Smooth muscle cell (in vitro differentiated cells): ENCODE measurements at regions not wholly inside any gene's neighbourhood (a gene's known extent, or its start where the extent isn't known, plus 50 kb on each side); places are given as distances from the start of the nearest gene placed in this dataset.
"Not testable (repeated sequence)": the region's sequence is repeated elsewhere in the genome, so short reads cannot be mapped to it uniquely, and the experiment has no call there.

Source experiments
- DNase-seq: peaks from one replicate; lab custom pipeline; 2025; ENCODE audit not compliant: unreplicated experiment; lab: John Stamatoyannopoulos, UW
- H2AFZ ChIP-seq: fragments of 200-600 bp; sonication (generic); 2 replicates; pipeline ENCODE4 v1.6.0; 2016; ENCODE audit warnings: antibody characterized with exemption, low read depth, mild to moderate bottlenecking
- H3F3A ChIP-seq: fragments of 200-600 bp; sonication (generic); 2 replicates; pipeline ENCODE4 v1.6.0; 2017; ENCODE audit warnings: antibody characterized with exemption, low read depth
- H3K27ac ChIP-seq: fragments of 200-600 bp; sonication (generic); 2 replicates; pipeline ENCODE4 v1.5.1; 2016; ENCODE audit warnings: low read depth, mild to moderate bottlenecking
- H3K27me3 ChIP-seq: fragments of 200-600 bp; sonication (generic); 2 replicates; pipeline ENCODE4 v1.6.1; 2016; ENCODE audit warnings: low read depth, mild to moderate bottlenecking
- H3K36me3 ChIP-seq: fragments of 200-600 bp; sonication (generic); 2 replicates; pipeline ENCODE4 v1.5.1; 2016; ENCODE audit warnings: low read depth
- H3K4me1 ChIP-seq: fragments of 200-600 bp; sonication (generic); 2 replicates; pipeline ENCODE4 v1.5.1; 2016; ENCODE audit warnings: low read depth
- H3K4me2 ChIP-seq: fragments of 200-600 bp; sonication (generic); 2 replicates; pipeline ENCODE4 v1.6.0; 2016; ENCODE audit warnings: mild to moderate bottlenecking
- H3K4me3 ChIP-seq: fragments of 200-600 bp; sonication (generic); 2 replicates; pipeline ENCODE4 v1.5.1; 2016; ENCODE audit warnings: mild to moderate bottlenecking
- H3K79me2 ChIP-seq: fragments of 200-600 bp; sonication (generic); 2 replicates; pipeline ENCODE4 v1.6.0; 2016; ENCODE audit warnings: low read depth, mild to moderate bottlenecking
- H3K9ac ChIP-seq: fragments of 200-600 bp; sonication (generic); 2 replicates; pipeline ENCODE4 v1.6.0; 2016; ENCODE audit warnings: low read depth
- H3K9me3 ChIP-seq: fragments of 200-600 bp; sonication (generic); replicated peaks from 2 replicates; pipeline ENCODE4 v1.5.1; 2016; ENCODE audit warnings: low read depth
- H4K20me1 ChIP-seq: fragments of 200-600 bp; sonication (generic); 2 replicates; pipeline ENCODE4 v1.6.0; 2016; ENCODE audit warnings: low read depth
- WGBS: methylation state at CpG from one replicate; pipeline ENCODE4 v1.1.7; 2016; ENCODE audit warnings: low lambda C conversion rate; 5-methylcytosine and 5-hydroxymethylcytosine counted together
- TF ChIP-seq, protein P1 (sequence below): fragments of 200-600 bp; sonication (generic); IDR thresholded peaks from 2 replicates; pipeline ENCODE4 v1.5.1; 2017; ENCODE audit warnings: borderline replicate concordance, mild to moderate bottlenecking, antibody characterized with exemption; ENCODE audit not compliant: insufficient read depth, poor library complexity, severe bottlenecking

DNA sequence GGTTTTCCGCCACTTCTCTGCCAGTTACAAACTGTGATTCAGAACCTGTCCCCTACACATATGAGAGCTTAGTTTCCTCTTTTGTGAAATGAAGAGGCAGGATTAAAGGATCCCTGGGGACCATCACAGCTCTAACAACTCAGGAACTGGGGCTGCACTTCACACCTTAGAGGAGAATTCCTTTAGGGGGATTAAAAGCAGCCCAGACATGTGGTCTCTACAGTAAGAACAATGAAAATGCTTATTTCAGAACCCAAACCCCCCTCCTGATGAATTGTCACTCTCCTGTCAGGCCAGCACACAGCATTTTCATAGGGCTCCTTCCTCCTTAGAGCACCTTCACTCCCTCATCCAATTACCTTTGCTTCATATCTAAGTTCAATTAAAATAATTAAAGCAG lies 101.5 kb upstream of the NEDD4L start:
- no peak overlapping the region for H2AFZ ChIP-seq
- H3K27ac ChIP-seq: no peak overlapping the region
- no peaks in the 10 kb centered on the region for H3K36me3 ChIP-seq

DNA sequence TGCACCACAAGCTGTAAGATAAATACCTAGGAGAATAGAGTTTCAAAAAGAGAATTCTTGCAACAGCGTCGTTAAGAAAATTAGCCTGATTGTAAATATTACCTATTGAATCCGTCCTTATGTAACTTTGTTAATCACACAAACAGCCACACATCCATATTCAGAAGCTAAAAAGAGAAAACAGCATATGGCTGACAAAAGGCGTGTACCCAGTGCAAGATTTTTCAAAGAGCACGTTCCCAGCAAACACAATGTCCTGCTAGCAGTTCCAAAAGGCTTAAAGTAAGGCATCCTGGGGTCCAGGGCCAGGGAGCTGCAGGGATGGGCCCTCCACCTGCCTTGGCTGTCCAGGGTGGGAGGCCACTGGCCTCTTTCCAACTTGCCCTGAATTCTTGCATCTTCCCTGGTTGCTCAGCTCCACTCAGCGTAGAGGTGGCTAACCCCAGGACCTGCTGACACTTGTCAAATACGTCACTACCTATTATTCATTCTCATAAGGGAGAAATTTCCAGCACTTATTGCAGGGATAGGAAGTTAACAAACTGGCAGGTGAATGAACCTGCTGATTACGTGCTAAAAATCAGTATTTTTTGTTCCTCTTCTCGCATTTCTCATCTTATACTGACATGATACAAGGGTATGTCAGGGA lies 102.1 kb upstream of the NEDD4L start:
- 77% methylated on average over 9 of the region's 9 CpGs for WGBS
- TF ChIP-seq, protein P1, sequence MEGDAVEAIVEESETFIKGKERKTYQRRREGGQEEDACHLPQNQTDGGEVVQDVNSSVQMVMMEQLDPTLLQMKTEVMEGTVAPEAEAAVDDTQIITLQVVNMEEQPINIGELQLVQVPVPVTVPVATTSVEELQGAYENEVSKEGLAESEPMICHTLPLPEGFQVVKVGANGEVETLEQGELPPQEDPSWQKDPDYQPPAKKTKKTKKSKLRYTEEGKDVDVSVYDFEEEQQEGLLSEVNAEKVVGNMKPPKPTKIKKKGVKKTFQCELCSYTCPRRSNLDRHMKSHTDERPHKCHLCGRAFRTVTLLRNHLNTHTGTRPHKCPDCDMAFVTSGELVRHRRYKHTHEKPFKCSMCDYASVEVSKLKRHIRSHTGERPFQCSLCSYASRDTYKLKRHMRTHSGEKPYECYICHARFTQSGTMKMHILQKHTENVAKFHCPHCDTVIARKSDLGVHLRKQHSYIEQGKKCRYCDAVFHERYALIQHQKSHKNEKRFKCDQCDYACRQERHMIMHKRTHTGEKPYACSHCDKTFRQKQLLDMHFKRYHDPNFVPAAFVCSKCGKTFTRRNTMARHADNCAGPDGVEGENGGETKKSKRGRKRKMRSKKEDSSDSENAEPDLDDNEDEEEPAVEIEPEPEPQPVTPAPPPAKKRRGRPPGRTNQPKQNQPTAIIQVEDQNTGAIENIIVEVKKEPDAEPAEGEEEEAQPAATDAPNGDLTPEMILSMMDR: no peak
- no peaks in the 10 kb centered on the region for H3K79me2 ChIP-seq
- H3K27me3 ChIP-seq: peaks cover 29% of the 10 kb centered on the region
- H3K4me2 ChIP-seq: no peak overlapping the region
- H3K4me1 ChIP-seq: peaks cover 5% of the 10 kb centered on the region
- H3K36me3 ChIP-seq: no peaks in the 10 kb centered on the region
- no peak overlapping the region for H2AFZ ChIP-seq
- H3K4me3 ChIP-seq: no peak overlapping the region
- no peak for DNase-seq
- H4K20me1 ChIP-seq: no peaks in the 10 kb centered on the region
- no peak overlapping the region for H3K9ac ChIP-seq
- no peaks in the 10 kb centered on the region for H3K9me3 ChIP-seq
- no peaks in the 10 kb centered on the region for H3F3A ChIP-seq
- no peak overlapping the region for H3K27ac ChIP-seq

More for the DNA sequence above, 101.5 kb upstream of the NEDD4L start:
- Histone ChIP-seq H3K9ac (no peak overlapping the region), H3K4me1 (peaks cover 5% of the 10 kb centered on the region), H4K20me1 (no peaks in the 10 kb centered on the region), H3K4me3 (no peak overlapping the region), H3K9me3 (no peaks in the 10 kb centered on the region), H3K79me2 (no peaks in the 10 kb centered on the region), H3K27me3 (peaks cover 29% of the 10 kb centered on the region), H3F3A (no peaks in the 10 kb centered on the region), H3K4me2 (no peak overlapping the region)
- 92% methylated on average over 1 of the region's 1 CpG for WGBS
- TF ChIP-seq, protein P1: no peak
- no peak for DNase-seq

DNA sequence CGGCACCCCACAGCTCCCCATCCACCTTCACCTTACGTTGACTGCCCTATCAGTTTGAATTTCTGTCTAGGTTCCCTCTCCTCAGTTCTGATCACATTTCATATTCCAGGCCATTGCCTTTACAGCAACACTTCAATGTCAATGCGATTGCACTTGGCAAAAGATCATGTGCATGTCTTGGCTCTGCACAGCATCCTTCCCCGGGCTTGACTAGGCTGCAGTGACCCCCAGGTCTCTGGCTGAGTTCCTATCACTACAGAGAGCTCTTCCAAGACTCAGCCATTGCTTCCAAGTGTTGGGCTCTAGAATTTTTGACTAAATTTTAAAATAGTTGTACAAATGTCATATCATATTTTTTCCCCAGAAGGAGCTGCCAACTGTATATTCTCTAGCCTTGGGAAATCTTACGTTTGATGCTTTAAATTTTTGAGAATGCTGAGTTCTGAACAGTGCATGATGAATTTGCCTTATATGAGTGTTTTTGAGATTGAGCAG lies 103.8 kb upstream of the NEDD4L start:
- Histone ChIP-seq H3K27ac (no peak overlapping the region), H3K4me2 (no peak overlapping the region), H3K9ac (no peak overlapping the region), H3K36me3 (no peaks in the 10 kb centered on the region), H3K4me3 (no peak overlapping the region), H3K27me3 (peaks cover 20% of the 10 kb centered on the region), H4K20me1 (no peaks in the 10 kb centered on the region), H3K9me3 (no peaks in the 10 kb centered on the region), H3K4me1 (peaks cover 5% of the 10 kb centered on the region), H2AFZ (no peak overlapping the region), H3K79me2 (no peaks in the 10 kb centered on the region), H3F3A (no peaks in the 10 kb centered on the region)
- 93% methylated on average over 5 of the region's 5 CpGs for WGBS
- TF ChIP-seq, protein P1: no peak
- DNase-seq: no peak

DNA sequence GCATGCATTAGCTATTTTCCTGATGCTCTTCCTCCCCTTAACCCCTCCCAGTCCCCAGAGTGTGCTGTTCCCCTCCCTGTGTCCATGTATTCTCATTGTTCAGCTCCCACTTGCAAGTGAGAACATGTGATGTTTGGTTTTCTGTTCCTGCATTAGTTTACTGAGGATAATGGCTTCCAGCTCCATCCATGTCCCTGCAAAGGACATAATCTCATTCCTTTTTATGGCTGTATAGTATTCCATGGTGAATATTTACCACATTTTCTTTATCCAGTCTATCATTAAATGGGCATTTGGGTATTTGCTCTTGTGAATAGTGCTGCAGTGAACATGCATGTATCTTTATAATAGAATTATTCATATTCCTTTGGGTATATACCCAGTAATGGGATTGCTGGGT lies 109.7 kb upstream of the NEDD4L start:
- H3K27ac ChIP-seq, H2AFZ ChIP-seq, H3K4me1 ChIP-seq, H4K20me1 ChIP-seq, H3F3A ChIP-seq, H3K4me3 ChIP-seq, H3K36me3 ChIP-seq, H3K79me2 ChIP-seq, H3K4me2 ChIP-seq, H3K27me3 ChIP-seq, H3K9me3 ChIP-seq, H3K9ac ChIP-seq, DNase-seq: not testable (repeated sequence)
